Panc1 (cell line): ENCODE measurements at regions not wholly inside any gene's neighbourhood (a gene's known extent, or its start where the extent isn't known, plus 50 kb on each side); places are given as distances from the start of the nearest gene placed in this dataset.

ENCODE experiments used
- ATAC-seq: fragments of 200-7000 bp; cut with Tn5 transposase; 2 replicates; pipeline ENCODE4 v1.9.1; 2020; ENCODE audit warnings: mild to moderate bottlenecking, moderate library complexity
- BruUV-seq: library from RNA; stranded (reverse); fragments of 400-500 nt; replicated peaks from 2 replicates; lab custom pipeline; 2021; lab: Mats Ljungman, UMichigan
- CTCF ChIA-PET: fragments of 300-600 bp; sonication (Branson Sonifier 250); formaldehyde crosslinking; loops from one replicate; lab custom pipeline; 2022; ENCODE audit warnings: antibody characterized with exemption; lab: Charles Lee
- POLR2A ChIA-PET: fragments of 300-600 bp; sonication (Branson Sonifier 250); formaldehyde crosslinking; loops from one replicate; lab custom pipeline; 2022; ENCODE audit warnings: antibody characterized with exemption; lab: Charles Lee
- DNase-seq: peaks from one replicate; pipeline ENCODE4 v3.0.0-alpha.2; 2010; ENCODE audit warnings: low read depth, low spot score
- H3K27ac ChIP-seq: 2 replicates; pipeline ENCODE4 v1.5.1; 2011; ENCODE audit warnings: mild to moderate bottlenecking, low read length, inconsistent platforms
- H3K27me3 ChIP-seq: fragments of 200-500 bp; sonication (Bioruptor generic); 2 replicates; pipeline ENCODE4 v1.6.0; 2014; ENCODE audit warnings: low read length, inconsistent platforms; ENCODE audit not compliant: control insufficient read depth, insufficient read depth
- H3K36me3 ChIP-seq: fragments of 200-500 bp; sonication (Bioruptor generic); 2 replicates; pipeline ENCODE4 v1.5.1; 2014; ENCODE audit warnings: inconsistent platforms, mild to moderate bottlenecking, low read length, moderate library complexity; ENCODE audit not compliant: control insufficient read depth, insufficient read depth
- H3K4me1 ChIP-seq: 2 replicates; pipeline ENCODE4 v1.5.1; 2011; ENCODE audit warnings: inconsistent platforms, mild to moderate bottlenecking, low read length, moderate library complexity; ENCODE audit not compliant: control insufficient read depth, insufficient read depth
- H3K4me3 ChIP-seq, 2 experiments: 2 replicates each; pipeline ENCODE4 v1.5.1; 2011 to 2012; ENCODE audit warnings: low read depth in 2 of 2, low read length in 2 of 2, mild to moderate bottlenecking in 2 of 2, inconsistent platforms in 1 of 2, moderate library complexity in 1 of 2
- H3K9me3 ChIP-seq: fragments of 200-500 bp; sonication (Bioruptor generic); 2 replicates; pipeline ENCODE4 v1.5.1; 2014; ENCODE audit warnings: low read depth, mild to moderate bottlenecking, inconsistent platforms, low read length, moderate library complexity; ENCODE audit not compliant: control insufficient read depth, insufficient read depth
- POLR2AphosphoS5 ChIP-seq: IDR thresholded peaks from 2 replicates; pipeline ENCODE4 v1.6.1; 2012; ENCODE audit warnings: mild to moderate bottlenecking, low read depth, low read length, moderate library complexity
- SIN3A ChIP-seq: IDR thresholded peaks from 2 replicates; pipeline ENCODE4 v1.6.1; 2012; ENCODE audit warnings: low read depth, mild to moderate bottlenecking, low read length, moderate library complexity, borderline replicate concordance; ENCODE audit not compliant: insufficient read depth
- TCF7L2 ChIP-seq: IDR thresholded peaks from 2 replicates; pipeline ENCODE4 v1.6.1; 2011; ENCODE audit warnings: mild to moderate bottlenecking, low read depth, low read length, inconsistent platforms
- in situ Hi-C: cut with HindIII; loops from 2 replicates; pipeline ENCODE4 v1.10.0; 2016; ENCODE audit warnings: low sequenced_read_pairs, low pct_unique_long_range_greater_than_20kb
- intact Hi-C: fragments of 100-400 bp; cut with micrococcal nuclease; formaldehyde crosslinking; loops from one replicate; pipeline ENCODE4 v1.10.0; 2022; ENCODE audit not compliant: unreplicated experiment
- TF ChIP-seq, protein P1 (sequence below), 2 experiments: IDR thresholded peaks; 2 replicates each; pipeline ENCODE4 v1.6.1; 2011 to 2012; ENCODE audit warnings: low read depth in 2 of 2, control low read depth in 1 of 2, low read length in 1 of 2, mild to moderate bottlenecking in 1 of 2, moderate library complexity in 1 of 2; ENCODE audit not compliant: insufficient read depth in 1 of 2
- TF ChIP-seq, protein P2 (sequence below): fragments of 450-650 bp; IDR thresholded peaks from 2 replicates; pipeline ENCODE4 v1.5.1; 2017; ENCODE audit warnings: mild to moderate bottlenecking

DNA sequence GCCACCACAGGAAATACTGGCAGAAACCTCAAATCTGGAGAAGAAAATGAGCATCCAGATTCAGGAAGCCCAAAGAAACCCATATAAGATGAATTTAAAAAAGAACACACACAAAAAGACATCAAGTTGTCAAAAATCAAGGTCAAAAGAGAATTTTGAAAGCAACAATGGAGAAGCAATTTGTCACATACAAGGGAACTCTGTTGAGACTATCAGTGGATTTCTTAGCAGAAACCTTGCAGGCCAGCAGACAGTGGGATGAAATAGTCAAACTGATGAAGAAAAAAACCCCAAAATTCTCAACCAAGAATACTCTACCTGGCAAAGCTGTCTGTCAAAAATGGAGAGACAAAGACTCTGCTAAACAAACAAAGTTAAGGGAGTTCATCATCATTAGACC is 272.6 kb downstream of the ADCYAP1 start:
- no peak overlapping the region for H3K4me3 ChIP-seq
- TF ChIP-seq POLR2AphosphoS5 (no peak), TCF7L2 (no peak), SIN3A (no peak)
- TF ChIP-seq, protein P1, sequence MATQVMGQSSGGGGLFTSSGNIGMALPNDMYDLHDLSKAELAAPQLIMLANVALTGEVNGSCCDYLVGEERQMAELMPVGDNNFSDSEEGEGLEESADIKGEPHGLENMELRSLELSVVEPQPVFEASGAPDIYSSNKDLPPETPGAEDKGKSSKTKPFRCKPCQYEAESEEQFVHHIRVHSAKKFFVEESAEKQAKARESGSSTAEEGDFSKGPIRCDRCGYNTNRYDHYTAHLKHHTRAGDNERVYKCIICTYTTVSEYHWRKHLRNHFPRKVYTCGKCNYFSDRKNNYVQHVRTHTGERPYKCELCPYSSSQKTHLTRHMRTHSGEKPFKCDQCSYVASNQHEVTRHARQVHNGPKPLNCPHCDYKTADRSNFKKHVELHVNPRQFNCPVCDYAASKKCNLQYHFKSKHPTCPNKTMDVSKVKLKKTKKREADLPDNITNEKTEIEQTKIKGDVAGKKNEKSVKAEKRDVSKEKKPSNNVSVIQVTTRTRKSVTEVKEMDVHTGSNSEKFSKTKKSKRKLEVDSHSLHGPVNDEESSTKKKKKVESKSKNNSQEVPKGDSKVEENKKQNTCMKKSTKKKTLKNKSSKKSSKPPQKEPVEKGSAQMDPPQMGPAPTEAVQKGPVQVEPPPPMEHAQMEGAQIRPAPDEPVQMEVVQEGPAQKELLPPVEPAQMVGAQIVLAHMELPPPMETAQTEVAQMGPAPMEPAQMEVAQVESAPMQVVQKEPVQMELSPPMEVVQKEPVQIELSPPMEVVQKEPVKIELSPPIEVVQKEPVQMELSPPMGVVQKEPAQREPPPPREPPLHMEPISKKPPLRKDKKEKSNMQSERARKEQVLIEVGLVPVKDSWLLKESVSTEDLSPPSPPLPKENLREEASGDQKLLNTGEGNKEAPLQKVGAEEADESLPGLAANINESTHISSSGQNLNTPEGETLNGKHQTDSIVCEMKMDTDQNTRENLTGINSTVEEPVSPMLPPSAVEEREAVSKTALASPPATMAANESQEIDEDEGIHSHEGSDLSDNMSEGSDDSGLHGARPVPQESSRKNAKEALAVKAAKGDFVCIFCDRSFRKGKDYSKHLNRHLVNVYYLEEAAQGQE (IDR thresholded peaks at IDR 0.05; ENCODE audit: insufficient read depth in 1 of 2, low read depth in 2 of 2, low read length in 1 of 2): no peak
- TF ChIP-seq, protein P2, sequence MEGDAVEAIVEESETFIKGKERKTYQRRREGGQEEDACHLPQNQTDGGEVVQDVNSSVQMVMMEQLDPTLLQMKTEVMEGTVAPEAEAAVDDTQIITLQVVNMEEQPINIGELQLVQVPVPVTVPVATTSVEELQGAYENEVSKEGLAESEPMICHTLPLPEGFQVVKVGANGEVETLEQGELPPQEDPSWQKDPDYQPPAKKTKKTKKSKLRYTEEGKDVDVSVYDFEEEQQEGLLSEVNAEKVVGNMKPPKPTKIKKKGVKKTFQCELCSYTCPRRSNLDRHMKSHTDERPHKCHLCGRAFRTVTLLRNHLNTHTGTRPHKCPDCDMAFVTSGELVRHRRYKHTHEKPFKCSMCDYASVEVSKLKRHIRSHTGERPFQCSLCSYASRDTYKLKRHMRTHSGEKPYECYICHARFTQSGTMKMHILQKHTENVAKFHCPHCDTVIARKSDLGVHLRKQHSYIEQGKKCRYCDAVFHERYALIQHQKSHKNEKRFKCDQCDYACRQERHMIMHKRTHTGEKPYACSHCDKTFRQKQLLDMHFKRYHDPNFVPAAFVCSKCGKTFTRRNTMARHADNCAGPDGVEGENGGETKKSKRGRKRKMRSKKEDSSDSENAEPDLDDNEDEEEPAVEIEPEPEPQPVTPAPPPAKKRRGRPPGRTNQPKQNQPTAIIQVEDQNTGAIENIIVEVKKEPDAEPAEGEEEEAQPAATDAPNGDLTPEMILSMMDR: no peak
- ChIA-PET CTCF (no interaction called here), POLR2A (no interaction called here)
- no TSS peak for BruUV-seq
- intact Hi-C loops: no loop called here
- in situ Hi-C loops: no loop called here
- H3K27me3 ChIP-seq: no peaks in the 10 kb centered on the region
- ATAC-seq (no peak), DNase-seq (no peak)
- H3K27ac ChIP-seq: no peak overlapping the region
- H3K9me3 ChIP-seq: peaks cover 2% of the 10 kb centered on the region; the same call in 1 of the 2 replicates
- H3K36me3 ChIP-seq: no peaks in the 10 kb centered on the region
- no peaks in the 10 kb centered on the region for H3K4me1 ChIP-seq

GRCh38 chr18:1191341-1191740 is 286.7 kb downstream of the ADCYAP1 start:
- Histone ChIP-seq H3K4me1 (no peaks in the 10 kb centered on the region), H3K27ac (no peak overlapping the region), H3K36me3 (no peaks in the 10 kb centered on the region), H3K4me3 (no peak overlapping the region), H3K9me3 (no peaks in the 10 kb centered on the region), H3K27me3 (no peaks in the 10 kb centered on the region)
- TF ChIP-seq POLR2AphosphoS5 (no peak), TCF7L2 (no peak)
- TF ChIP-seq, protein P1 (IDR thresholded peaks at IDR 0.05; ENCODE audit: insufficient read depth in 1 of 2, low read depth in 2 of 2, low read length in 1 of 2): no peak
- TF ChIP-seq, protein P2: no peak
- ATAC-seq (no peak), DNase-seq (no peak)
- ChIA-PET CTCF (no interaction called here), POLR2A (no interaction called here)
- BruUV-seq: no TSS peak
- intact Hi-C loops (no loop called here), in situ Hi-C loops (no loop called here)
